Smooth muscle cell (in vitro differentiated cells): ENCODE measurements at regions not wholly inside any gene's neighbourhood (a gene's known extent, or its start where the extent isn't known, plus 50 kb on each side); places are given as distances from the start of the nearest gene placed in this dataset.

Experiments used
- DNase-seq: peaks from one replicate; lab custom pipeline; 2025; ENCODE audit not compliant: unreplicated experiment; lab: John Stamatoyannopoulos, UW
- H2AFZ ChIP-seq: fragments of 200-600 bp; sonication (generic); 2 replicates; pipeline ENCODE4 v1.6.0; 2016; ENCODE audit warnings: antibody characterized with exemption, low read depth, mild to moderate bottlenecking
- H3F3A ChIP-seq: fragments of 200-600 bp; sonication (generic); 2 replicates; pipeline ENCODE4 v1.6.0; 2017; ENCODE audit warnings: antibody characterized with exemption, low read depth
- H3K27ac ChIP-seq: fragments of 200-600 bp; sonication (generic); 2 replicates; pipeline ENCODE4 v1.5.1; 2016; ENCODE audit warnings: low read depth, mild to moderate bottlenecking
- H3K27me3 ChIP-seq: fragments of 200-600 bp; sonication (generic); 2 replicates; pipeline ENCODE4 v1.6.1; 2016; ENCODE audit warnings: low read depth, mild to moderate bottlenecking
- H3K36me3 ChIP-seq: fragments of 200-600 bp; sonication (generic); 2 replicates; pipeline ENCODE4 v1.5.1; 2016; ENCODE audit warnings: low read depth
- H3K4me1 ChIP-seq: fragments of 200-600 bp; sonication (generic); 2 replicates; pipeline ENCODE4 v1.5.1; 2016; ENCODE audit warnings: low read depth
- H3K4me2 ChIP-seq: fragments of 200-600 bp; sonication (generic); 2 replicates; pipeline ENCODE4 v1.6.0; 2016; ENCODE audit warnings: mild to moderate bottlenecking
- H3K4me3 ChIP-seq: fragments of 200-600 bp; sonication (generic); 2 replicates; pipeline ENCODE4 v1.5.1; 2016; ENCODE audit warnings: mild to moderate bottlenecking
- H3K79me2 ChIP-seq: fragments of 200-600 bp; sonication (generic); 2 replicates; pipeline ENCODE4 v1.6.0; 2016; ENCODE audit warnings: low read depth, mild to moderate bottlenecking
- H3K9ac ChIP-seq: fragments of 200-600 bp; sonication (generic); 2 replicates; pipeline ENCODE4 v1.6.0; 2016; ENCODE audit warnings: low read depth
- H3K9me3 ChIP-seq: fragments of 200-600 bp; sonication (generic); replicated peaks from 2 replicates; pipeline ENCODE4 v1.5.1; 2016; ENCODE audit warnings: low read depth
- H4K20me1 ChIP-seq: fragments of 200-600 bp; sonication (generic); 2 replicates; pipeline ENCODE4 v1.6.0; 2016; ENCODE audit warnings: low read depth
- WGBS: methylation state at CpG from one replicate; pipeline ENCODE4 v1.1.7; 2016; ENCODE audit warnings: low lambda C conversion rate; 5-methylcytosine and 5-hydroxymethylcytosine counted together
- TF ChIP-seq, protein P1 (sequence below): fragments of 200-600 bp; sonication (generic); IDR thresholded peaks from 2 replicates; pipeline ENCODE4 v1.5.1; 2017; ENCODE audit warnings: borderline replicate concordance, mild to moderate bottlenecking, antibody characterized with exemption; ENCODE audit not compliant: insufficient read depth, poor library complexity, severe bottlenecking

DNA sequence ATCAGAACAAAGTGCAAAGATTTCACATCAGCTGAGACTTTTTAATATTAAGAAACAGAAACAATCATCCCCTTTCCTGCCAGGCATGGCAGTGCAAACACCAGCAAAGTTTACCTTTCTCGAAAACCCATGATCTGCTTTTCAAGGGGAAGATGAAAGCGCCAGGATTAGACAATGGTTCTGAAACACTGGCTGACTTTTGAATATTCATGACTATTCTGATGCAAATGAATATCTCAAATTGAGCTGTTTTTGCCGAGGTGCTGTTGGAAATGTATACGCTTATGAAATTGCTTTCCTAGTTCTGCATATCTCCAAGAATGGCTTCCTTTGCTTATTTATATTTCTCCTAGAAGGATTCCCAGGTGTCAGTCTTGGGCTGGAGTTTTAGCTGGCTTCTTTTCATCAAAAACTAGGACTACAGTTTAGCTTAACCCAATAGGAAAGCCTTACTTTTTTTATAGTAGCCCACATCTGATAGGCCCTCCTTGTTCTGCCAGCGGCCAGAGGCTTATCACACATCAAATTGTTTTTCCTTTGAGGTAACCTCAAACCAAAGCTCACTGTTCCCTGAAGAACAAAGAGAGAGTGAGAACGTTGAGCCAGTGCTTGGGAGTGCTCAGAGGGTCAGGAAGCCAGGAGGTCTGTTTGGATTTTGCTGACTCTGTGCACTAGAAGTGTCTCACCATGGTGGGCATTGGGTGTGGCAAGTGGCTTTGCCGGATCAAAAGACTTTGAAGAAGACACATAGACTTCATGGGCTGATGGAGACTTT lies 74.0 kb upstream of the PLCL2 start:
- Histone ChIP-seq H3K79me2 (no peaks in the 10 kb centered on the region), H3K27me3 (no peaks in the 10 kb centered on the region), H3K4me2 (no peak overlapping the region), H4K20me1 (no peaks in the 10 kb centered on the region), H3K4me1 (no peaks in the 10 kb centered on the region), H2AFZ (no peak overlapping the region), H3K27ac (no peak overlapping the region), H3F3A (no peaks in the 10 kb centered on the region), H3K4me3 (no peak overlapping the region), H3K9ac (no peak overlapping the region), H3K36me3 (no peaks in the 10 kb centered on the region), H3K9me3 (no peaks in the 10 kb centered on the region)
- TF ChIP-seq, protein P1, sequence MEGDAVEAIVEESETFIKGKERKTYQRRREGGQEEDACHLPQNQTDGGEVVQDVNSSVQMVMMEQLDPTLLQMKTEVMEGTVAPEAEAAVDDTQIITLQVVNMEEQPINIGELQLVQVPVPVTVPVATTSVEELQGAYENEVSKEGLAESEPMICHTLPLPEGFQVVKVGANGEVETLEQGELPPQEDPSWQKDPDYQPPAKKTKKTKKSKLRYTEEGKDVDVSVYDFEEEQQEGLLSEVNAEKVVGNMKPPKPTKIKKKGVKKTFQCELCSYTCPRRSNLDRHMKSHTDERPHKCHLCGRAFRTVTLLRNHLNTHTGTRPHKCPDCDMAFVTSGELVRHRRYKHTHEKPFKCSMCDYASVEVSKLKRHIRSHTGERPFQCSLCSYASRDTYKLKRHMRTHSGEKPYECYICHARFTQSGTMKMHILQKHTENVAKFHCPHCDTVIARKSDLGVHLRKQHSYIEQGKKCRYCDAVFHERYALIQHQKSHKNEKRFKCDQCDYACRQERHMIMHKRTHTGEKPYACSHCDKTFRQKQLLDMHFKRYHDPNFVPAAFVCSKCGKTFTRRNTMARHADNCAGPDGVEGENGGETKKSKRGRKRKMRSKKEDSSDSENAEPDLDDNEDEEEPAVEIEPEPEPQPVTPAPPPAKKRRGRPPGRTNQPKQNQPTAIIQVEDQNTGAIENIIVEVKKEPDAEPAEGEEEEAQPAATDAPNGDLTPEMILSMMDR, result no peak
- whole genome bisulfite sequencing, result 79% methylated on average over 7 of the region's 7 CpGs
- DNase-seq, result no peak

DNA sequence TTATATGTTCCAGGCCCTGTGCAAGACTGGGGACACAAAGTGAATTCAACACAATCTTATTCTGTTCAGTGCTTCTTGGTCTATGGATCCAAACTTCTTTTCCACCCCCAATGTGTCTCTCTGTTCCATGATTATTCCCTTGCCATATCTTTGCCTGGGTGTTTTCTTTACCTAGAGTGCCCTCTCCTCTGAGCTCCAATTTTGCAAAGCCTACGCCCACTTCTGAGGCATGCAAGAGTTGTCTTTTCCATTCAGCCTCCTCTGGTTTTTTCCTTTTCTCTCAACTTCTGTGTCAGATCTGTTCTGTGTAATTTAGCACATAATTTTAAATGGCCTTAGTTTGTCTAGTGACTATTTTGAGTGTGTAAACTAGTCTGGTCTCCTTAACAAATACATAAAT lies 72.8 kb upstream of the PLCL2 start:
- H3K36me3 ChIP-seq, result no peaks in the 10 kb centered on the region
- H3F3A ChIP-seq, result no peaks in the 10 kb centered on the region
- H3K4me3 ChIP-seq, result no peak overlapping the region
- no peak overlapping the region for H3K9ac ChIP-seq
- H4K20me1 ChIP-seq, result no peaks in the 10 kb centered on the region
- H3K4me1 ChIP-seq, result no peaks in the 10 kb centered on the region
- WGBS, result 80% methylated on average over 1 of the region's 1 CpG
- H3K27me3 ChIP-seq, result no peaks in the 10 kb centered on the region
- TF ChIP-seq, protein P1, result no peak
- H3K79me2 ChIP-seq, result no peaks in the 10 kb centered on the region
- no peak overlapping the region for H3K4me2 ChIP-seq
- H2AFZ ChIP-seq, result no peak overlapping the region
- no peak overlapping the region for H3K27ac ChIP-seq
- H3K9me3 ChIP-seq, result no peaks in the 10 kb centered on the region
- no peak for DNase-seq

DNA sequence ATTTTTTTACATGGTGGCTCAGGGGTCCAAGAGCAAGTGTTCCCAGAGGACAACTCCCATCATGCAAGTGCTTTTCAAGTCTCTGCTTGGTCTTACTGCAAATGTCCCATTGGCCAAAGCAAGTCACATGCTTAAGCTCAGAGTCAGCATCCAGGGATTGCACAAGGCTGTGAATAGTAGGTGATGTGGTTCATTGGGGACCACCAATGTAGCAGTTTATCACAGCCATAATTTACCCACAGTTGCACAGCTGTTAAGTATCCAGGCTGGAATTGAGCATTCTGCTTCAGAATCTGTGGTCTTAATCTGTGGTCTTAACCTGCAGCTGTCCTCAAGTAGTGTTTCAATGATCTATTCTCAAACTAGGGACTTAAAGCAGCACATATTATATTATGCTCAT lies 71.4 kb upstream of the PLCL2 start:
- no peaks in the 10 kb centered on the region for H3K4me1 ChIP-seq
- H3K9me3 ChIP-seq, result no peaks in the 10 kb centered on the region
- no peaks in the 10 kb centered on the region for H3F3A ChIP-seq
- no peak overlapping the region for H3K4me2 ChIP-seq
- H2AFZ ChIP-seq, result no peak overlapping the region
- no peaks in the 10 kb centered on the region for H3K79me2 ChIP-seq
- no peaks in the 10 kb centered on the region for H3K27me3 ChIP-seq
- H3K36me3 ChIP-seq, result no peaks in the 10 kb centered on the region
- H3K9ac ChIP-seq, result no peak overlapping the region
- TF ChIP-seq, protein P1, result no peak
- no peak for DNase-seq
- no peak overlapping the region for H3K4me3 ChIP-seq
- no peaks in the 10 kb centered on the region for H4K20me1 ChIP-seq
- no peak overlapping the region for H3K27ac ChIP-seq
